SU-DHL-6 (cell line): ENCODE measurements at regions not wholly inside any gene's neighbourhood (a gene's known extent, or its start where the extent isn't known, plus 50 kb on each side); places are given as distances from the start of the nearest gene placed in this dataset.

ENCODE experiments used
- EZH2phosphoT487 ChIP-seq: fragments of 200-600 bp; sonication (generic), shearing (Covaris generic); conservative IDR thresholded peaks from 2 replicates; pipeline ENCODE4 v1.6.1; 2018; ENCODE audit warnings: mild to moderate bottlenecking, antibody characterized with exemption, low read length, moderate library complexity, mixed read lengths
- TF ChIP-seq, protein P1 (sequence below): fragments of 200-600 bp; sonication (generic); IDR thresholded peaks from one replicate; pipeline ENCODE4 v1.5.1; 2017; ENCODE audit warnings: antibody characterized with exemption, mild to moderate bottlenecking, low read length, moderate library complexity; ENCODE audit not compliant: insufficient read depth, poor library complexity, severe bottlenecking

DNA sequence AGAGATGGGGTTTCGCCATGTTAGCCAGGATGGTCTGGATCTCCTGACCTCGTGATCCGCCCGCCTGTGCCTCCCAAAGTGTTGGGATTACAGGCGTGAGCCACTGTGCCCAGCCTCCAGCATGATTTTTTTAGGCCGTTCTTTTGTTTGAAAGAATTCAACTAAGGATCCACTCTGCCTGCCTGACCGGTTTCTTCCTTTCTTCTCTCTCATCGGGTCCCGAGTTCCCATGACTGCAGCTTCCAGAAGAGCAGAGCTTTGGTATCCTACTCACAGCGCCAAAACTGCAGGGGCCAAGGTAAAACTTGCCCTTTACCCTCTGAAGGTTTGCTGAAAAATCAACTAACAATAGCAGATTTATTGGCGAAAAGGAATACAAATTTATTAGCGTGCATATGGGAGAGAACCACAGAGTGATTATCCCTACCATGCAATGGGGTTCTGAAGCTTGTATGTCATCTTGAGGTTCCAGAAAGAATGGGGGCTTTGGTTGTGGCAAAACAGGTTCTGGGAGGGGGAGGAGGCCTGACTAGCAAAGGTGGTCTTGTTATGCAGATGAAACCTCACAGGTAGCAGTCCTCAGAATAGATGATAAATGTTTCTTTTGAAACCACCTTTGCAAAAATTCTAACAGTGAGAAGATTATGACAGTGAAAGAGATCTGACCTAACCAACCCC lies 87.0 kb upstream of the MSH6 start:
- TF ChIP-seq, protein P1, sequence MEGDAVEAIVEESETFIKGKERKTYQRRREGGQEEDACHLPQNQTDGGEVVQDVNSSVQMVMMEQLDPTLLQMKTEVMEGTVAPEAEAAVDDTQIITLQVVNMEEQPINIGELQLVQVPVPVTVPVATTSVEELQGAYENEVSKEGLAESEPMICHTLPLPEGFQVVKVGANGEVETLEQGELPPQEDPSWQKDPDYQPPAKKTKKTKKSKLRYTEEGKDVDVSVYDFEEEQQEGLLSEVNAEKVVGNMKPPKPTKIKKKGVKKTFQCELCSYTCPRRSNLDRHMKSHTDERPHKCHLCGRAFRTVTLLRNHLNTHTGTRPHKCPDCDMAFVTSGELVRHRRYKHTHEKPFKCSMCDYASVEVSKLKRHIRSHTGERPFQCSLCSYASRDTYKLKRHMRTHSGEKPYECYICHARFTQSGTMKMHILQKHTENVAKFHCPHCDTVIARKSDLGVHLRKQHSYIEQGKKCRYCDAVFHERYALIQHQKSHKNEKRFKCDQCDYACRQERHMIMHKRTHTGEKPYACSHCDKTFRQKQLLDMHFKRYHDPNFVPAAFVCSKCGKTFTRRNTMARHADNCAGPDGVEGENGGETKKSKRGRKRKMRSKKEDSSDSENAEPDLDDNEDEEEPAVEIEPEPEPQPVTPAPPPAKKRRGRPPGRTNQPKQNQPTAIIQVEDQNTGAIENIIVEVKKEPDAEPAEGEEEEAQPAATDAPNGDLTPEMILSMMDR, result no peak
- TF ChIP-seq EZH2phosphoT487, result no peak
